ENCODE measurements at regions not wholly inside any gene's neighbourhood (a gene's known extent, or its start where the extent isn't known, plus 50 kb on each side); places are given as distances from the start of the nearest gene placed in this dataset.

GRCh38 chr15:91689377-91689776 is 164.1 kb upstream of the SLCO3A1 start (continued):
- TF ChIP-seq EZH2 (IDR thresholded peaks at IDR 0.05; ENCODE audit: borderline replicate concordance, control insufficient read depth, low read depth, low read length), result no peak
- no peak for TF ChIP-seq ASH2L (IDR thresholded peaks at IDR 0.05; ENCODE audit: borderline replicate concordance, low read depth)
- TF ChIP-seq NFXL1 (IDR thresholded peaks at IDR 0.05; ENCODE audit: borderline replicate concordance), result no peak
- no peak for TF ChIP-seq YBX1 (IDR thresholded peaks at IDR 0.05)
- TF ChIP-seq ZNF207 (IDR thresholded peaks at IDR 0.05; ENCODE audit: borderline replicate concordance), result no peak
- no peak for TF ChIP-seq TCF12 (IDR thresholded peaks at IDR 0.05; ENCODE audit: low read depth, low read length)

- BruUV-seq (replicated peaks), result no TSS peak
- in situ Hi-C loops (cut with MboI) (no loop called here), intact Hi-C loops (cut with micrococcal nuclease; ENCODE audit: unreplicated experiment) (no loop called here)
- TF ChIP-seq HDAC6 (IDR thresholded peaks at IDR 0.05; ENCODE audit: unreplicated experiment), result no peak
- no peak for TF ChIP-seq STAT1 (conservative IDR thresholded peaks at IDR 0.05)
- no peak for TF ChIP-seq BACH1 (IDR thresholded peaks at IDR 0.05; ENCODE audit: borderline replicate concordance)
- TF ChIP-seq MTA3 (IDR thresholded peaks at IDR 0.05; ENCODE audit: borderline replicate concordance, low read length), result no peak
- TF ChIP-seq ELK1 (IDR thresholded peaks at IDR 0.05; ENCODE audit: low read depth, low read length), result no peak
- no peak for TF ChIP-seq SIN3A (IDR thresholded peaks at IDR 0.05; ENCODE audit: low read depth, low read length)
- TF ChIP-seq NFIC (IDR thresholded peaks at IDR 0.05; ENCODE audit: low read depth, low read length), result no peak
- no peak for TF ChIP-seq MTA2 (IDR thresholded peaks at IDR 0.05; ENCODE audit: low read depth)
- no peak for TF ChIP-seq RUNX3 (IDR thresholded peaks at IDR 0.05; ENCODE audit: low read length)
- TF ChIP-seq RCOR1 (conservative IDR thresholded peaks at IDR 0.05; ENCODE audit: low read depth, low read length), result no peak
- TF ChIP-seq, protein P1, sequence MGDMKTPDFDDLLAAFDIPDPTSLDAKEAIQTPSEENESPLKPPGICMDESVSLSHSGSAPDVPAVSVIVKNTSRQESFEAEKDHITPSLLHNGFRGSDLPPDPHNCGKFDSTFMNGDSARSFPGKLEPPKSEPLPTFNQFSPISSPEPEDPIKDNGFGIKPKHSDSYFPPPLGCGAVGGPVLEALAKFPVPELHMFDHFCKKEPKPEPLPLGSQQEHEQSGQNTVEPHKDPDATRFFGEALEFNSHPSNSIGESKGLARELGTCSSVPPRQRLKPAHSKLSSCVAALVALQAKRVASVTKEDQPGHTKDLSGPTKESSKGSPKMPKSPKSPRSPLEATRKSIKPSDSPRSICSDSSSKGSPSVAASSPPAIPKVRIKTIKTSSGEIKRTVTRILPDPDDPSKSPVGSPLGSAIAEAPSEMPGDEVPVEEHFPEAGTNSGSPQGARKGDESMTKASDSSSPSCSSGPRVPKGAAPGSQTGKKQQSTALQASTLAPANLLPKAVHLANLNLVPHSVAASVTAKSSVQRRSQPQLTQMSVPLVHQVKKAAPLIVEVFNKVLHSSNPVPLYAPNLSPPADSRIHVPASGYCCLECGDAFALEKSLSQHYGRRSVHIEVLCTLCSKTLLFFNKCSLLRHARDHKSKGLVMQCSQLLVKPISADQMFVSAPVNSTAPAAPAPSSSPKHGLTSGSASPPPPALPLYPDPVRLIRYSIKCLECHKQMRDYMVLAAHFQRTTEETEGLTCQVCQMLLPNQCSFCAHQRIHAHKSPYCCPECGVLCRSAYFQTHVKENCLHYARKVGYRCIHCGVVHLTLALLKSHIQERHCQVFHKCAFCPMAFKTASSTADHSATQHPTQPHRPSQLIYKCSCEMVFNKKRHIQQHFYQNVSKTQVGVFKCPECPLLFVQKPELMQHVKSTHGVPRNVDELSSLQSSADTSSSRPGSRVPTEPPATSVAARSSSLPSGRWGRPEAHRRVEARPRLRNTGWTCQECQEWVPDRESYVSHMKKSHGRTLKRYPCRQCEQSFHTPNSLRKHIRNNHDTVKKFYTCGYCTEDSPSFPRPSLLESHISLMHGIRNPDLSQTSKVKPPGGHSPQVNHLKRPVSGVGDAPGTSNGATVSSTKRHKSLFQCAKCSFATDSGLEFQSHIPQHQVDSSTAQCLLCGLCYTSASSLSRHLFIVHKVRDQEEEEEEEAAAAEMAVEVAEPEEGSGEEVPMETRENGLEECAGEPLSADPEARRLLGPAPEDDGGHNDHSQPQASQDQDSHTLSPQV (IDR thresholded peaks at IDR 0.05), result no peak
- no peak for DNase-seq (ENCODE audit: low read depth, low spot score)
- Histone ChIP-seq H3K9me3 (replicated peaks; ENCODE audit: control insufficient read depth, insufficient read depth, low read length) (no peaks in the 10 kb centered on the region), H3K4me2 (ENCODE audit: control insufficient read depth, insufficient read depth) (no peak overlapping the region), H3K27ac (ENCODE audit: control insufficient read depth, insufficient read depth) (no peak overlapping the region), H4K20me1 (ENCODE audit: control insufficient read depth, insufficient read depth) (no peaks in the 10 kb centered on the region), H3K27me3 (replicated peaks in 1 of 2; ENCODE audit: control insufficient read depth in 2 of 2, insufficient read depth in 2 of 2, low read length in 1 of 2) (no peaks in the 10 kb centered on the region), H2AFZ (ENCODE audit: control insufficient read depth, low read depth, low read length) (no peak overlapping the region), H3K9ac (ENCODE audit: control insufficient read depth, insufficient read depth, low read length) (no peak overlapping the region), H3K4me3 (no peak overlapping the region), H3K4me1 (ENCODE audit: control insufficient read depth, insufficient read depth, low read length) (no peaks in the 10 kb centered on the region), H3K36me3 (ENCODE audit: control insufficient read depth in 2 of 2, insufficient read depth in 2 of 2, low read length in 1 of 2) (no peaks in the 10 kb centered on the region), H3K79me2 (ENCODE audit: control insufficient read depth, insufficient read depth, low read length) (no peaks in the 10 kb centered on the region)
- WGBS (ENCODE audit: insufficient coverage, insufficient replicate concordance, low lambda C conversion rate, missing lambda C conversion rate), result 70% methylated on average over 5 of the region's 5 CpGs
- no peak for ATAC-seq
- ChIA-PET CTCF (interaction anchor here (2.5 kb wide), 1 partner anchor 13 kb away, joined by 7 read pairs; no protein-coding TSS in a partner anchor), RAD21 (ENCODE audit: unreplicated experiment) (no interaction called here), POLR2A (no interaction called here), SMC1A (ENCODE audit: uncharacterized antibody, unreplicated experiment) (no interaction called here)
- no peak for FAIRE-seq
These were observed 160.9 kb upstream of the SLCO3A1 start for GRCh38 chr15:91692596-91692995.
